ENCODE measurements at regions not wholly inside any gene's neighbourhood (a gene's known extent, or its start where the extent isn't known, plus 50 kb on each side); places are given as distances from the start of the nearest gene placed in this dataset.

GRCh38 chr9:11868795-11869194 is 824.4 kb upstream of the TYRP1 start:
- Histone ChIP-seq H3K27ac (no peak overlapping the region), H3K9ac (no peak overlapping the region), H3K9me2 (ENCODE audit: insufficient read depth) (no peaks in the 10 kb centered on the region), H4K20me1 (ENCODE audit: insufficient read depth) (no peaks in the 10 kb centered on the region), H3F3A (ENCODE audit: insufficient read depth) (no peaks in the 10 kb centered on the region), H3K4me3 (no peak overlapping the region), H3K9me3 (ENCODE audit: low read depth) (no peaks in the 10 kb centered on the region), H3K4me1 (ENCODE audit: insufficient read depth) (no peaks in the 10 kb centered on the region), H2AFZ (no peak overlapping the region), H3K79me2 (ENCODE audit: insufficient read depth) (no peaks in the 10 kb centered on the region), H3K36me3 (ENCODE audit: low read depth) (no peaks in the 10 kb centered on the region), H3K4me2 (ENCODE audit: unreplicated experiment) (no peak overlapping the region), H3K27me3 (replicated peaks; ENCODE audit: insufficient read depth) (no peaks in the 10 kb centered on the region)
- no peak for TF ChIP-seq EZH2 (IDR thresholded peaks at IDR 0.05; ENCODE audit: insufficient read depth, poor library complexity, severe bottlenecking)
- no peak for TF ChIP-seq EZH2phosphoT487 (IDR thresholded peaks at IDR 0.05; ENCODE audit: insufficient read depth, low read depth)
- 8 to 10% methylated on average over 1 of the region's 1 CpG for WGBS, 2 experiments (ENCODE audit: low coverage in 1 of 2, low lambda C conversion rate in 2 of 2, missing lambda C conversion rate in 2 of 2)
- no peak for DNase-seq
- in situ Hi-C loops (cut with MboI): no loop called here

- WGBS, 2 experiments (ENCODE audit: low coverage in 1 of 2, low lambda C conversion rate in 2 of 2, missing lambda C conversion rate in 2 of 2): 11 to 16% methylated on average over 5 of the region's 5 CpGs
- H3K9me3 ChIP-seq (ENCODE audit: low read depth): no peaks in the 10 kb centered on the region
- no peak for TF ChIP-seq EZH2phosphoT487 (IDR thresholded peaks at IDR 0.05; ENCODE audit: insufficient read depth, low read depth)
- no peak for TF ChIP-seq EZH2 (IDR thresholded peaks at IDR 0.05; ENCODE audit: insufficient read depth, poor library complexity, severe bottlenecking)
Measured at GRCh38 chr9:11871852-11872251, 821.3 kb upstream of the TYRP1 start.

DNA sequence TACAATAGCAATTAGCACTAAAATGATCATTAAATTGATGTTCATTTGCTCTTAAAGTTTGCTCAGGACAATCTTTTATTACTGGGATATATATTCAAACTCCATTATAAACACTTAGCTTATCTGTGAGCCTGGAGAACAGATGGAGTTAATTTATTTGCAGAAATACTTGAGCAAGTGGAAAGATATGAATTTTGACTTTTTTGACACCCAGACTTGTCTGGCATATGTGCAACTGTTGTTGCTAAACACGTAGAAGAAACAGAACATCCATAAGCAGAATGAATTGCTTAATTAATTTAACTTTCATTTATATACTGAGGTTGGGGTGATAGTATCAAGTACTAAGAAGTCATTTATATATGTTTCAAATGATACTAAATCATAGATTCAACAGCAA is 820.7 kb upstream of the TYRP1 start:
- WGBS, 2 experiments (ENCODE audit: low coverage in 1 of 2, low lambda C conversion rate in 2 of 2, missing lambda C conversion rate in 2 of 2): 0 to 2% methylated on average over 1 of the region's 1 CpG
- no peak for TF ChIP-seq EZH2 (IDR thresholded peaks at IDR 0.05; ENCODE audit: insufficient read depth, poor library complexity, severe bottlenecking)
- no peak for TF ChIP-seq EZH2phosphoT487 (IDR thresholded peaks at IDR 0.05; ENCODE audit: insufficient read depth, low read depth)
- Histone ChIP-seq H3K4me2 (ENCODE audit: unreplicated experiment) (no peak overlapping the region), H3K79me2 (ENCODE audit: insufficient read depth) (no peaks in the 10 kb centered on the region), H3F3A (ENCODE audit: insufficient read depth) (no peaks in the 10 kb centered on the region), H2AFZ (no peak overlapping the region), H3K9me3 (ENCODE audit: low read depth) (no peaks in the 10 kb centered on the region), H3K27ac (no peak overlapping the region), H3K4me1 (ENCODE audit: insufficient read depth) (no peaks in the 10 kb centered on the region), H3K27me3 (replicated peaks; ENCODE audit: insufficient read depth) (no peaks in the 10 kb centered on the region), H3K9ac (no peak overlapping the region), H4K20me1 (ENCODE audit: insufficient read depth) (no peaks in the 10 kb centered on the region), H3K4me3 (no peak overlapping the region), H3K9me2 (ENCODE audit: insufficient read depth) (no peaks in the 10 kb centered on the region), H3K36me3 (ENCODE audit: low read depth) (no peaks in the 10 kb centered on the region)
- in situ Hi-C loops (cut with MboI): no loop called here
- no peak for DNase-seq

More at GRCh38 chr9:11871852-11872251, 821.3 kb upstream of the TYRP1 start:
- H3K9ac ChIP-seq: no peak overlapping the region
- H3K4me3 ChIP-seq: no peak overlapping the region
- H3K79me2 ChIP-seq (ENCODE audit: insufficient read depth): no peaks in the 10 kb centered on the region
- DNase-seq: no peak
- H3F3A ChIP-seq (ENCODE audit: insufficient read depth): no peaks in the 10 kb centered on the region
- no peaks in the 10 kb centered on the region for H4K20me1 ChIP-seq (ENCODE audit: insufficient read depth)
- no peak overlapping the region for H3K4me2 ChIP-seq (ENCODE audit: unreplicated experiment)
- no peaks in the 10 kb centered on the region for H3K36me3 ChIP-seq (ENCODE audit: low read depth)
- no peaks in the 10 kb centered on the region for H3K27me3 ChIP-seq (replicated peaks; ENCODE audit: insufficient read depth)
- no peaks in the 10 kb centered on the region for H3K9me2 ChIP-seq (ENCODE audit: insufficient read depth)
- no peak overlapping the region for H2AFZ ChIP-seq
- H3K4me1 ChIP-seq (ENCODE audit: insufficient read depth): no peaks in the 10 kb centered on the region
- in situ Hi-C loops (cut with MboI): no loop called here
- no peak overlapping the region for H3K27ac ChIP-seq

DNA sequence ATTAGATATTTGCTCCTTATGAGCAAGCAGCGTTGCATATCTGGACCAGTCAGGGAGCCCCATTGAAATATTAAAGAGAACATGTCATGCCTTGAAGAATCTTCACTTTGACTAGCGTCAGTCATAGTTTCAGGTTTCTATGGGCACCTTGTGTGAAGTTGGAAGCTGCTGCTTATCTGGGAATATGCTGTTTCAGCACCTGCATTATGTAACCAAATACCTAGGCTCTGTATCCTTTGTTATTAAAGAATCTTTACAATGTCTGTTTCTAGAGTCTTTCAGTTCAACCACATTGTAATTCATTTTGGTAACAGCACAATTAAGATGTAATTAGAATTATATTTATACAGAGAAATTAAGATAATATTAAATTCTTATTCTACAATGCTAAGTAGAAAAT is 818.8 kb upstream of the TYRP1 start:
- Histone ChIP-seq H3K36me3 (ENCODE audit: low read depth) (no peaks in the 10 kb centered on the region), H3K4me2 (ENCODE audit: unreplicated experiment) (no peak overlapping the region), H3K9me2 (ENCODE audit: insufficient read depth) (no peaks in the 10 kb centered on the region), H3K27me3 (replicated peaks; ENCODE audit: insufficient read depth) (no peaks in the 10 kb centered on the region), H4K20me1 (ENCODE audit: insufficient read depth) (no peaks in the 10 kb centered on the region), H3K79me2 (ENCODE audit: insufficient read depth) (no peaks in the 10 kb centered on the region), H3K4me3 (no peak overlapping the region), H3K4me1 (ENCODE audit: insufficient read depth) (no peaks in the 10 kb centered on the region), H3K27ac (no peak overlapping the region), H3F3A (ENCODE audit: insufficient read depth) (no peaks in the 10 kb centered on the region), H3K9ac (no peak overlapping the region), H2AFZ (no peak overlapping the region), H3K9me3 (ENCODE audit: low read depth) (no peaks in the 10 kb centered on the region)
- in situ Hi-C loops (cut with MboI): no loop called here
- 26 to 27% methylated on average over 2 of the region's 2 CpGs for WGBS, 2 experiments (ENCODE audit: low coverage in 1 of 2, low lambda C conversion rate in 2 of 2, missing lambda C conversion rate in 2 of 2)
- DNase-seq: no peak
- TF ChIP-seq EZH2phosphoT487 (IDR thresholded peaks at IDR 0.05; ENCODE audit: insufficient read depth, low read depth) (no peak), EZH2 (IDR thresholded peaks at IDR 0.05; ENCODE audit: insufficient read depth, poor library complexity, severe bottlenecking) (no peak)

- in situ Hi-C loops (cut with MboI): no loop called here
Measured at GRCh38 chr9:11892401-11892800, 800.8 kb upstream of the TYRP1 start.

More at GRCh38 chr9:11892401-11892800, 800.8 kb upstream of the TYRP1 start:
- no peaks in the 10 kb centered on the region for H3K9me2 ChIP-seq (ENCODE audit: insufficient read depth)
- H3K27me3 ChIP-seq (replicated peaks; ENCODE audit: insufficient read depth): no peaks in the 10 kb centered on the region
- no peaks in the 10 kb centered on the region for H3K79me2 ChIP-seq (ENCODE audit: insufficient read depth)
- peaks cover 14% of the 10 kb centered on the region for H3K4me1 ChIP-seq (ENCODE audit: insufficient read depth)
- H3K9me3 ChIP-seq (ENCODE audit: low read depth): no peaks in the 10 kb centered on the region
- H3K9ac ChIP-seq: no peak overlapping the region
- no peaks in the 10 kb centered on the region for H4K20me1 ChIP-seq (ENCODE audit: insufficient read depth)
- H3K4me2 ChIP-seq (ENCODE audit: unreplicated experiment): no peak overlapping the region
- peak; percentile 20 for DNase-seq
- no peak overlapping the region for H2AFZ ChIP-seq
- H3K36me3 ChIP-seq (ENCODE audit: low read depth): no peaks in the 10 kb centered on the region
- H3K27ac ChIP-seq: peak overlapping the region; percentile 50
- H3F3A ChIP-seq (ENCODE audit: insufficient read depth): peaks cover 7% of the 10 kb centered on the region; the same call in 1 of the 2 replicates
- 7 to 15% methylated on average over 1 of the region's 1 CpG for WGBS, 2 experiments (ENCODE audit: low coverage in 1 of 2, low lambda C conversion rate in 2 of 2, missing lambda C conversion rate in 2 of 2)
- no peak for TF ChIP-seq EZH2phosphoT487 (IDR thresholded peaks at IDR 0.05; ENCODE audit: insufficient read depth, low read depth)
- no peak for TF ChIP-seq EZH2 (IDR thresholded peaks at IDR 0.05; ENCODE audit: insufficient read depth, poor library complexity, severe bottlenecking)
- H3K4me3 ChIP-seq: no peak overlapping the region

All from GM23248 (cell line).